ENCODE measurements at regions not wholly inside any gene's neighbourhood (a gene's known extent, or its start where the extent isn't known, plus 50 kb on each side); places are given as distances from the start of the nearest gene placed in this dataset.
"Not testable (repeated sequence)": the region's sequence is repeated elsewhere in the genome, so short reads cannot be mapped to it uniquely, and the experiment has no call there.

DNA sequence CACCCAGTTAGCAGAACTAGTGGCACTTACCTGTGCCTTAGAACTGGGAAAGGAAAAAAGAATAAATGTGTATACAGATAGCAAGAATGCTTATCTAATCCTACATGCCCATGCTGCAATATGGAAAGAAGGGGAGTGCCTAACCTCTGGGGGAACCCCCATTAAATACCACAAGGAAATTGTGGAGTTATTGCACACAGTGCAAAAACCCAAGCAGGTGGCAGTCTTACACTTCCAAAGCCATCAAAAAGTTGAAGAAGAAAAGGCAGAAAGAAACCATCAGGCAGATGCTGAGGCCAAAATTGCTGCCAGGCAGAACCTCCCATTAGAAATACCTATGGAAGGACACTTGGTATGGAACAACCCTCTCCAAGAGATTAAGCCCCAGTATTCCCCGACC lies 246.1 kb upstream of the BTG1 start:
- not testable (repeated sequence) for DNase-seq

DNA sequence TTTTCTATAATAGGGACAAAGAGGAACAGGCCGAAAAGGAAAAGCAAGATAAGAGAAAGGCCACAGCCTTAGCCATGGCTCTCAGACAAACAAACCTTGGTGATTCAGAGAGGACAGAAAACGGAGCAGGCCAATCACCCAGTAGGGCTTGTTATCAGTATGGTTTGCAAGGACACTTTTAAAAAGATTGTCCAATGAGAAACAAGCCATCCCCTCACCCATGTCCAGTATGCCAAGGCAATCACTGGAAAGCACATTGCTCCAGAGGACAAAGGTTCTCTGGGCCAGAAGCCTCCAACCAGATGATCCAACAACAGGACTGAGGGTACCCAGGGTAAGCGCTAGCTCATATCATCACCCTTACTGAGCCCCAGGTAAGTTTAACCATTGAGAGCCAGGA lies 243.8 kb upstream of the BTG1 start:
- no peak for DNase-seq

- DNase-seq: no peak
Observed at GRCh38 chr12:92385296-92385695, 239.7 kb upstream of the BTG1 start.

GRCh38 chr12:92384571-92384970 lies 238.9 kb upstream of the BTG1 start:
- DNase-seq: no peak

GRCh38 chr12:92382383-92382878 lies 236.8 kb upstream of the BTG1 start:
- DNase-seq: no peak

GRCh38 chr12:92381856-92382255 lies 236.2 kb upstream of the BTG1 start:
- no peak for DNase-seq

GRCh38 chr12:92378682-92379479 lies 233.2 kb upstream of the BTG1 start:
- DNase-seq: no peak

DNA sequence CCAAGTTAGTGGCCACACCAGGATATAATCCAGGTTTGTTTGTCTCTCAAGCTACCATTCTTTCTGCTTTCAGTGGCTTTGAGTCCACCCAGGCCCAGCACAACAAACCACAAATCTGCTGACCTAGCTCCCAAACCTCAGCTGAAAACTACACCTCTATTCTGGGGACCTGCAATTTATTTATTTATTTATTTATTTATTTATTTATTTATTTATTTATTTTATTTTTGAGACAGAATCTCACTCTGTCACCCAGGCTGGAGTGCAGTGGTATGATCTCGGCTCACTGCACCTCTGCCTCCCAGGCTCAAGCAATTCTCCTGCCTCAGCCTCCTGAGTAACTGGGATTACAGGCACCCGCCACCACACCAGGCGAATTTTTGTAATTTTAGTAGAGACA lies 229.9 kb upstream of the BTG1 start:
- not testable (repeated sequence) for DNase-seq

DNA sequence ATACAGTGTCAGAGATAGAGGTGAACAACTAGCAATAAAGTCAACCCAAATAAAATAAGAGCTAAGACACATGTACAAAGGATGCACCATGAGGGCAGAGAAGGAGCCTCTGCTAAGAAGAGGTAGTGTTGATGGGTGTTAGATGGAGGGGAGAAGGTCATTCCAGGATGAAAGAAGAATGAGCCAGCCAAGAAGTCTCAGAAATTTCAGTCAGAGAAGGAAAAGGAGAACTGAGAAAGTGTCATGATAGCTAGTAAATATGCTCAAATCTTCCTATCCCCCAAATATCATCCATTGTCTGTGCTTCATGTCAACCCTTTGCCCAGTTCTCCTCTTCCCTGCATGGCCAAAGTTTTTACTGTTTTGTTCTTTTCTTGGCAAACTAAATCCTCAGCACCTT lies 225.2 kb upstream of the BTG1 start:
- DNase-seq: no peak

GRCh38 chr12:92369636-92370035 lies 224.0 kb upstream of the BTG1 start:
- DNase-seq: no peak

- DNase-seq: no peak
Observed at GRCh38 chr12:92369056-92369455, 223.4 kb upstream of the BTG1 start.

- no peak for DNase-seq
Observed at GRCh38 chr12:92365836-92366235, 220.2 kb upstream of the BTG1 start.

GRCh38 chr12:92365333-92365732 lies 219.7 kb upstream of the BTG1 start:
- DNase-seq: no peak

DNA sequence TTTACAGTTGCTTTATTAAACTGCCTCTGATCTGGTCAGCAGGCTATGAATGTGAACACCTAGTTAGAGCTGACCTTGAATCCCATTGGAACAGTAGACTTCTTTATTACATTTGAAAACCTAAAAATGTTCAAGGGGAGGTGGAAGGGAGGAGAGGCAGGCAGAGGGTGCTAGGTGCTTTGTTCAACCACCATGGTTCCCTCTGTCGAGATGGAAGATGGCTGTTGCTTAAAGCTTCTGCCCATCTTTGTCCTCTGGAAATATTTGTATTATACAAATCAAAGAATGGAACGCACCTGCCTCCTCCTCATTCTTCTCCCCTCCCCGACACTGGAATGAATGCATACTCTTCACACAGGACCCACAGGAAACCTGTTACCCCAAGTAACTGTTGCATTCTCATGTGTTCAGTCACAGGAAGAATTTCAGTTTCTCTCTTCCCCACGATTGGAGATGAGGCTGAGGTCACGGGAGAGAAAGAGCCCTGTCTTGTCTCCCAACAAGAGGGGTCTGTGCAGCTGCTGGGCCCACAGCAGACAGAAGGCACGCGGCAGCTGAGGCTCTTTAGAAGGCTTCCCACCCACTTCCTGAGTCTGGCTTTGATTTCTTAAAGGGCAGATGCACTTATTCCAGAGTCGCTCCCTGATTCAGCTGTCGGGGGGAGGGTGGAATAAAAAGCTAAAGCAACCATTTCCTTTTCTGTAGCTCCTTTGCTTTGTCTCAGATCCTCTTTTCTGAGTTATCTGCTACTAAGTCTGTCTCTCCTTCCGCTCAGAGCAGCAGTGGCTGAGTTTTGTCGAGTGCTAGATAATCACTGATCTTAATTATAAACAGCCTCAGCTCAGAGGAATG lies 217.9 kb upstream of the BTG1 start:
- peak; percentile 44 for DNase-seq

- no peak for DNase-seq
Observed at GRCh38 chr12:92362785-92363184, 217.1 kb upstream of the BTG1 start.

DNA sequence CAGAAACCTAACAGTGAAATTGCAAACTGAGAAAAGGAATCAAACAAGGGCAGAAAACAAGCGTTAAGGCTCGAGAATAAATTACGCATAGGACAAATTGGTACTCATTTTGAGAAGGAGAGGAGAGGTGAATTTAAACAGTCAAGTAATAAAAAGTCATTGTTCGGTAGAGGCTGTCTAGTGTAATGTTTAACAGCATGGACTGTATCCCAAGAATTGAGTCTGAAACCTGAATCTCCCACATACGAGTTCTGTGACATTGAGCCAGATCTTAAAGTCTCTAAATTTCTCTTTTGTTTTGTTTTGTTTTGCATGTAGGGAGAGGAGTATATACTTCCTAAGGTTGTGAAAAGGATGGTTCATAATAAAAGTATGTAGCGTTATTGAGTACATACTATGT lies 216.5 kb upstream of the BTG1 start:
- DNase-seq: no peak

DNA sequence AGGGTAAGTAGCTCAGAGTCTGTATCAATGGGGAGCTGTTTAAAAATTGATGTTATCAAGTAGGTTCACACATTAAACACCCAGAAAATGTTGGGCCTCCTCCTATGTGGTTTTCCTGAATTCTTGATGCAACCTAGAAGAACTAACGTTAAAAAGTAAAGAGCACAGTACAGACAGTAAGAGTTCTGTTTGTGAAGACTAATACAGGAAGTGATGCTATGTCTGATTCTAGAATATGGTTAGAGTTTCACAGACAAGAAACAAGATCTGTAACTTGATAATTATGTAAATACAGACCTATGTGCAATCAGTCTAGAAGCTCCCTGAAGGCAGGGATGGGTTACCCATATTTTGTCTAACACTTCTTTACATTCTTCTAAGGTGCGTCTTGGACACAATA lies 214.9 kb upstream of the BTG1 start:
- no peak for DNase-seq

- DNase-seq: no peak
Observed at GRCh38 chr12:92359581-92360209, 214.0 kb upstream of the BTG1 start.

- DNase-seq: no peak
Observed at GRCh38 chr12:92357584-92358261, 212.1 kb upstream of the BTG1 start.

DNA sequence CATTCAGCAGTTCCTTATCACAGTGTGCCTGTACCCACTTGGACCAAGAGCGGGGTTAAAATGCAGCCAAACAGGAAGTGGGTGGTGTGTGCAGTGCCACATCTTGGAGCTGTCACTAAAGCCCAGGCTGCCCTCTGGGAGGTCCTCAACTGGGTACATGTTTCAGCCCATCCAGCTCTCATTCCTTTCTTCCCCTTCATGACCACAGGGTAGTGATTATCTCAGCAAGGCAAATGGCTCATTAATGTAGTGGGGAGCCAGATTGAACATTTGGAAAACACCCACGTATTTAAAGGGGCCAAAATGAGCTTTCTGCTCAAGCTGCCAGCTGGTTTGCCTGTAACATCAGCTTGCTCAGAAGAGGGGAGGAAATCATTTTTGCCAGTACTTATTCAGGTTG lies 210.8 kb upstream of the BTG1 start:
- no peak for DNase-seq

- DNase-seq: no peak
Observed at GRCh38 chr12:92349635-92350034, 204.0 kb upstream of the BTG1 start.

DNA sequence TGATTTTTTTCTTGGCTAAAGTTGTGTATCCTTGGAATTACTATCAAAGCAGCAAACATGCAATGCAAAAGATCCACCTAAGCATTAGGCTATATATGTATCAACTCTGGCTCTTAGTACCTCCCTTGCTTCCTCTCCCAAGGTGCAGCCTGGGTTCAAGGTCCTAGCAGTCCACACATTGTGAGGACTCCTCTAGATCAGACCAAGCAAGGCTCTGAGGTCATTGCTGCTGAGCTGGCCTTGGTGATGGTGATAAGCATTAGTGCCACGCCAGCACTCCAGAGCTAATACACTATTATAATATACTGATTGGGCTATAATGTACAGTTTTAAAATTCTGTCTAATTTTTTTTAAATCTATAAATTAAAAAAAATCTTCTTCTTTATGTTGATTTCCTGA lies 196.9 kb upstream of the BTG1 start:
- DNase-seq: no peak

- no peak for DNase-seq
Observed at GRCh38 chr12:92341065-92341668, 195.5 kb upstream of the BTG1 start.

All from midbrain (tissue), 1 donor.